OCI-LY3 (cell line): ENCODE measurements at regions not wholly inside any gene's neighbourhood (a gene's known extent, or its start where the extent isn't known, plus 50 kb on each side); places are given as distances from the start of the nearest gene placed in this dataset.
A peak's percentile ranks its signal among the peaks of the same experiment; 100 is the strongest.
"Not testable (repeated sequence)": the region's sequence is repeated elsewhere in the genome, so short reads cannot be mapped to it uniquely, and the experiment has no call there.

Source experiments
- H2AFZ ChIP-seq: fragments of 200-600, 300-600 bp; shearing (Covaris generic); 2 replicates; pipeline ENCODE4 v1.6.0; 2014; ENCODE audit warnings: antibody characterized with exemption, low read depth, low read length
- H3K27ac ChIP-seq: fragments of 200-600, 300-600 bp; sonication (generic); 2 replicates; pipeline ENCODE4 v1.5.1; 2014; ENCODE audit warnings: mild to moderate bottlenecking, low read length, moderate library complexity, mixed read lengths
- H3K27me3 ChIP-seq: fragments of 200-600, 300-600 bp; sonication (generic); 2 replicates; pipeline ENCODE4 v1.6.1; 2014; ENCODE audit warnings: low read depth, low read length, mixed read lengths
- H3K36me3 ChIP-seq: fragments of 200-600, 300-600 bp; sonication (generic); replicated peaks from 2 replicates; pipeline ENCODE3; 2014; ENCODE audit warnings: low read depth, low read length, mixed read lengths
- H3K4me1 ChIP-seq: fragments of 300-600, 200-600 bp; sonication (generic); 2 replicates; pipeline ENCODE4 v1.6.1; 2014; ENCODE audit warnings: low read length, mixed read lengths
- H3K4me2 ChIP-seq: fragments of 200-600, 300-600 bp; sonication (generic); 2 replicates; pipeline ENCODE4 v1.6.1; 2014; ENCODE audit warnings: low read length, mixed read lengths
- H3K4me3 ChIP-seq: fragments of 300-600, 200-600 bp; sonication (generic); 2 replicates; pipeline ENCODE4 v1.5.1; 2014; ENCODE audit warnings: antibody characterized with exemption, mild to moderate bottlenecking, low read length, moderate library complexity
- H3K79me2 ChIP-seq: fragments of 300-600, 200-600 bp; shearing (Covaris generic); 2 replicates; pipeline ENCODE4 v1.6.1; 2014; ENCODE audit warnings: mild to moderate bottlenecking, low read length, mixed read lengths
- H3K9ac ChIP-seq: fragments of 300-600, 200-600 bp; shearing (Covaris generic); 2 replicates; pipeline ENCODE4 v1.6.0; 2014; ENCODE audit warnings: mild to moderate bottlenecking, low read length, moderate library complexity
- H3K9me3 ChIP-seq: fragments of 200-600, 300-600 bp; shearing (Covaris generic); 2 replicates; pipeline ENCODE4 v1.6.1; 2014; ENCODE audit warnings: low read length, mixed read lengths; ENCODE audit not compliant: insufficient read depth
- H4K20me1 ChIP-seq: fragments of 200-600, 300-600 bp; sonication (generic); 2 replicates; pipeline ENCODE4 v1.6.1; 2016; ENCODE audit warnings: low read length, mixed read lengths; ENCODE audit not compliant: insufficient read depth
- CTCF ChIP-seq: fragments of 200-600, 300-600 bp; sonication (generic); IDR thresholded peaks from 2 replicates; pipeline ENCODE4 v1.5.1; 2014; ENCODE audit warnings: antibody characterized with exemption, low read length, low read depth
- EZH2phosphoT487 ChIP-seq: fragments of 200-600 bp; shearing (Covaris generic); IDR thresholded peaks from 2 replicates; pipeline ENCODE4 v1.6.1; 2018; ENCODE audit warnings: antibody characterized with exemption, mixed run types, low read depth

DNA sequence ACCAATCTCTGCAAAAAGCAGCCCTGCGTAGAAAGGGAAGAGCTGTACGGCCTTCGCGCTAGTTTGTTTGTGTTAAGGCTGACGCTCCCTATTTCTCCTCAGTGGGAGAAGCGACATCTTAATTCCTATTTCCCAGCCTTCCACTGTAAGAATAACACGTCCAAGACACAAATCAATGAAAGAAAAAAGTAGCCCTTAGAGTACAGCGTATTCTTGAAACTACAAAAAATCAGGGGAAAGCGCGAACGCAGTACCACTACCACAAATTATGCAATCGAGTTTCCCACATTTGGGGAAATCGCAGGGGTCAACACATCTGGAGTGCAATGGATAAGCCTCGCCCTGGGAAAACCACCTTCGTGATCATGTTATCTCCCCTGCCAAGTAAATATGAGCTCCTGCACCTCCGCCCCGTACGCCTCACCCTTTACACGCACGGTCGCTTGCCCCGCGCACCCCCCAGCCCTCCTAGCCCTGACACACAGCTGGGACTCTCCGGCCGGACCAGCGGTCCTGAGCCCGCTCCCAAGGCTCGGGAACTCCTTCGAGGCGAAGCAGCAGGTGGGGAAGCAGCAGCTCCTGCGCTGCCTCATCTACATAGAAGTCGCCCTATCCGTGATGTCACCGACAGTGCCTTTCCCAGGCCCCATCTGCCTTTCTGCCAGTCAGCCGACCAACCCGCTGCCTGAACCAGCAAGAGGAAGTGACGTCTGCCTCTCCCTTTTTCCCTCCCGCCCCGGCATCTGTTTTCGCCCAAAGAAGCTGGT, 94.7 kb downstream of the PPIAL4G start:
- Histone ChIP-seq H3K27ac (peak overlapping the region; percentile 77), H2AFZ (peak overlapping the region; percentile 95), H3K4me2 (peak overlapping the region; percentile 80)

GRCh38 chr1:148387949-148388259, 95.2 kb downstream of the PPIAL4G start:
- Histone ChIP-seq H3K9ac (peak overlapping the region; percentile 77), H3K4me2 (peak overlapping the region; percentile 80), H3K27ac (peak overlapping the region; percentile 77), H2AFZ (peak overlapping the region; percentile 72; the same call in 1 of the 2 replicates), H3K4me1 (peaks cover 24% of the 10 kb centered on the region), H3K4me3 (peak overlapping the region; percentile 78)
- not testable (repeated sequence) for H3K79me2 ChIP-seq, H3K27me3 ChIP-seq, H3K9me3 ChIP-seq, H4K20me1 ChIP-seq, H3K36me3 ChIP-seq

More for the DNA sequence above, 94.7 kb downstream of the PPIAL4G start:
- peaks cover 24% of the 10 kb centered on the region for H3K4me1 ChIP-seq
- peak overlapping the region; percentile 77 for H3K9ac ChIP-seq
- no peaks in the 10 kb centered on the region for H3K36me3 ChIP-seq
- H3K9me3 ChIP-seq: no peaks in the 10 kb centered on the region
- peak overlapping the region; percentile 78 for H3K4me3 ChIP-seq
- H3K27me3 ChIP-seq: no peaks in the 10 kb centered on the region
- no peaks in the 10 kb centered on the region for H4K20me1 ChIP-seq
- TF ChIP-seq EZH2phosphoT487 (no peak), CTCF (no peak)
- no peaks in the 10 kb centered on the region for H3K79me2 ChIP-seq

DNA sequence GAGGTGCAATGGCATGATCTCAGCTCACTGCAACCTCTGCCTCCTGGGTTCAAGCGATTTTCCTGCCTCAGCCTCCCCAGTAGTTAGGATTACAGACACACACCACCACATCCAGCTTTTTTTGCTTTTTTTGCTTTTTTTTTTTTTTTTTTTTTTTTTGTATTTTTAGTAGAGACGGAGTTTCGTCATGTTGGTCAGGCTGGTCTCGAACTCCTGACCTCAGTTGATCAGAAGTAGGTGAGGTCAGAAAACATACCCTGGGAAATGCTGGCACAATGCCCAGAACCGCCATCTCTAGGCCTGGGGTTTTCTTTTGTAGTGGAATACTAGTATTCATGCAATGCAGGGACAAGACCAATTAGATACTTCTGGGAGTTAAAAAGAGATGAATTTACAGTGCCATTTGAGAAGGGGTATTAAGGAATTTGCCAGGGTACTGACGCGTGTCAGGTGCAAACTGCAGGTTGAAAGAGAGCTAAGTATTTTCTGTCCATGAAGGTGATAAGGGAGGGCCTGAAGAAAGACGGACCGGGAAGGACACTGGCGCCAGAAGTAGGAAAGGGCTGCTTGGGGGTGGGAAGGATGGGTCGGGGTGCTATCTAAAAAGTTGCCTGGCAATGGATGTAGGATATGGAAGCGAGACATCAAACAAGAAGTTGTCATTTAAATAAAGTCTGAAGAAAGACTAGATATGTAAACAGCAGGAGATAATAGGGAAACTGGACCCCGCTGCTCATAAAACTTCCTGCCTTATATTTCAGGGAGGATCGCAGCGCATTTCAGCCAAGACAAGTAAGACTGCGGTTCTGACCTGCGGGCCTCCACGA, 95.8 kb downstream of the PPIAL4G start:
- Histone ChIP-seq H3K4me2 (peak overlapping the region; percentile 80), H3K27ac (0 out of 2 replicates have a peak overlapping the region, but pooled peaks have one; percentile 77), H3K9ac (peak overlapping the region; percentile 77; the same call in 1 of the 2 replicates)

GRCh38 chr1:148386617-148387016, 96.5 kb downstream of the PPIAL4G start:
- Histone ChIP-seq H4K20me1 (no peaks in the 10 kb centered on the region), H3K4me3 (no peak overlapping the region), H3K9me3 (no peaks in the 10 kb centered on the region), H3K27ac (no peak overlapping the region), H3K79me2 (no peaks in the 10 kb centered on the region), H3K4me2 (no peak overlapping the region), H3K27me3 (no peaks in the 10 kb centered on the region), H3K4me1 (peaks cover 24% of the 10 kb centered on the region), H3K9ac (no peak overlapping the region), H3K36me3 (no peaks in the 10 kb centered on the region), H2AFZ (no peak overlapping the region)
- TF ChIP-seq CTCF: no peak
- no peak for TF ChIP-seq EZH2phosphoT487

More for the DNA sequence above, 95.8 kb downstream of the PPIAL4G start:
- H3K27me3 ChIP-seq, H3K79me2 ChIP-seq, H3K36me3 ChIP-seq, H3K9me3 ChIP-seq, H2AFZ ChIP-seq, H4K20me1 ChIP-seq: not testable (repeated sequence)
- Histone ChIP-seq H3K4me1 (peaks cover 24% of the 10 kb centered on the region), H3K4me3 (peak overlapping the region; percentile 78)

DNA sequence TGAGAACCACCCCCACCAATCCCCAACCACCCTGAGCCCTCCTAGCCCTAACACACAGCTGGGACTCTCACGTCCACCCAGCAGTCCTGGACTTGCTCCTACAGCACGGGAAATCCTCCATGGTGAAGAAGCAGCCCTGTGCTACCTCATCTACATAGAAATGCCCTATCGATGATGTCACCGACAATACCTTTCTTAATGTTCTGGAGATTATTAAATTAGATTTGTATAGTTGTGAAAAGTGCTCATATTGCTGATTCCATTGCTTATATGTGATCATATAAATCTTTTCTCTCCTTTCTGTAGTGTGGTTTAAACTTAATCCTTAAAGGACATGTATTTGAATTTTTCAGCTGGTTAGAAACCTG, 97.1 kb downstream of the PPIAL4G start:
- not testable (repeated sequence) for H3K9me3 ChIP-seq, H3K27me3 ChIP-seq, H3K4me3 ChIP-seq, H3K79me2 ChIP-seq, H2AFZ ChIP-seq, H3K9ac ChIP-seq, H4K20me1 ChIP-seq, H3K36me3 ChIP-seq, H3K27ac ChIP-seq
- Histone ChIP-seq H3K4me2 (peak overlapping the region; percentile 38), H3K4me1 (peaks cover 24% of the 10 kb centered on the region)
